ENCODE measurements at regions not wholly inside any gene's neighbourhood (a gene's known extent, or its start where the extent isn't known, plus 50 kb on each side); places are given as distances from the start of the nearest gene placed in this dataset.

DNA sequence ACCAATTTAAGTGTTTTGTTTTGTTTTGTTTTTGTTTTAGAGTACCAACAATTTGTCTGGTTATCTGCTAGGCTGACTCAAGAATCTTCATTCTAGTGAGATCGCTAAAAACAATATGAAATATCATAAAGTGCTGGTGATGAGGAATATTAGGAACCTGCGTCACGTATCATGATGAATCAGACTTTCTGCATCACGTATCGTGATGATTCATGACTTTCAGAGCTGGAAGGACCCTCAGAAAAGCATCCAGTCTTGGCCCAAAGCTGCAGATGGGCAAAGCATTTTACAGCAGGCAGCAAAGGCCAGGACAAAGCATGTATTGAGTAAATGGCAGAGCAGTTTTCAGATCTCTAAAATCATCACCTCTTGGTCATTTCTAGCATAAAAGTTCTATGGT lies 278.0 kb upstream of the BOD1L1 start:
- TF ChIP-seq CTCF (IDR thresholded peaks at IDR 0.05) (no peak), EZH2phosphoT487 (IDR thresholded peaks at IDR 0.05) (no peak)
